ENCODE measurements at regions not wholly inside any gene's neighbourhood (a gene's known extent, or its start where the extent isn't known, plus 50 kb on each side); places are given as distances from the start of the nearest gene placed in this dataset.

- TF ChIP-seq, protein P1, sequence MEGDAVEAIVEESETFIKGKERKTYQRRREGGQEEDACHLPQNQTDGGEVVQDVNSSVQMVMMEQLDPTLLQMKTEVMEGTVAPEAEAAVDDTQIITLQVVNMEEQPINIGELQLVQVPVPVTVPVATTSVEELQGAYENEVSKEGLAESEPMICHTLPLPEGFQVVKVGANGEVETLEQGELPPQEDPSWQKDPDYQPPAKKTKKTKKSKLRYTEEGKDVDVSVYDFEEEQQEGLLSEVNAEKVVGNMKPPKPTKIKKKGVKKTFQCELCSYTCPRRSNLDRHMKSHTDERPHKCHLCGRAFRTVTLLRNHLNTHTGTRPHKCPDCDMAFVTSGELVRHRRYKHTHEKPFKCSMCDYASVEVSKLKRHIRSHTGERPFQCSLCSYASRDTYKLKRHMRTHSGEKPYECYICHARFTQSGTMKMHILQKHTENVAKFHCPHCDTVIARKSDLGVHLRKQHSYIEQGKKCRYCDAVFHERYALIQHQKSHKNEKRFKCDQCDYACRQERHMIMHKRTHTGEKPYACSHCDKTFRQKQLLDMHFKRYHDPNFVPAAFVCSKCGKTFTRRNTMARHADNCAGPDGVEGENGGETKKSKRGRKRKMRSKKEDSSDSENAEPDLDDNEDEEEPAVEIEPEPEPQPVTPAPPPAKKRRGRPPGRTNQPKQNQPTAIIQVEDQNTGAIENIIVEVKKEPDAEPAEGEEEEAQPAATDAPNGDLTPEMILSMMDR (IDR thresholded peaks at IDR 0.05; ENCODE audit: control extremely low read depth, extremely low read depth) = no peak
- Histone ChIP-seq H3K27ac (ENCODE audit: low read depth in 1 of 2, low read length in 1 of 2) (no peak overlapping the region), H3K9me3 (ENCODE audit: control insufficient read depth in 4 of 4, insufficient read depth in 3 of 4, low read length in 3 of 4) (no peaks in the 10 kb centered on the region), H3K27me3 (ENCODE audit: control insufficient read depth in 3 of 3, insufficient read depth in 3 of 3, low read length in 2 of 3) (no peaks in the 10 kb centered on the region), H3K4me3 (no peak overlapping the region), H3K9ac (ENCODE audit: insufficient read depth in 1 of 2, low read length in 2 of 2) (no peak overlapping the region), H3K36me3 (ENCODE audit: control insufficient read depth in 4 of 4, insufficient read depth in 4 of 4, low read length in 4 of 4) (no peaks in the 10 kb centered on the region), H3K4me1 (ENCODE audit: control insufficient read depth in 5 of 5, insufficient read depth in 5 of 5, low read length in 5 of 5) (peaks cover 0 to 9% (median 0%) of the 10 kb centered on the region in 5 donors)
- DNase-seq (no peak), ATAC-seq (ENCODE audit: insufficient read depth, low FRiP score) (no peak)
- WGBS, 2 donors = 88 to 100% methylated on average over 1 of the region's 1 CpG
Observed at GRCh38 chr6:146893690-146894089, 294.9 kb downstream of the ADGB start.

DNA sequence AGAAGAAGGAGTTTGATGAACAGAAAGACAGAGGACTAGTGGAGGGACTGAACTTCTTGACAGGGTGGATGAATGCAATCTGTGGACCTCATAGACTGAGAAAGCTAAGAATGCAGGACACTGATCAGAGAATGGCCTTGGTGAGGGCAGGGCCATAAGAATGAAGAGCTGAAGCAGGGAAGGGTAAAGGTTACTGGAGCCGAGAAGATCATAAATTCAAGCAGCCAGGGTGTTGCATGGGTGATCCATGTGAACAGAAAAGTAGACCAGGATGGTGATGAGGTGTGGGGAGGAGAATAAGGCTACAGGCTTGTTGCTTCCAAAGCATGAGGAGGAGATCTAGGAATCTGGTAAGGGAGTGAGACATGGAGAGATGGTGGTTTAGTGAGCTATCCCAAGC lies 295.9 kb downstream of the ADGB start:
- WGBS, 2 donors = 94 to 100% methylated on average over 1 of the region's 1 CpG
- Histone ChIP-seq H3K9ac (ENCODE audit: insufficient read depth in 1 of 2, low read length in 2 of 2) (no peak overlapping the region), H3K9me3 (ENCODE audit: control insufficient read depth in 4 of 4, insufficient read depth in 3 of 4, low read length in 3 of 4) (no peaks in the 10 kb centered on the region), H3K4me1 (ENCODE audit: control insufficient read depth in 5 of 5, insufficient read depth in 5 of 5, low read length in 5 of 5) (peaks cover 0 to 9% (median 0%) of the 10 kb centered on the region in 5 donors), H3K36me3 (ENCODE audit: control insufficient read depth in 4 of 4, insufficient read depth in 4 of 4, low read length in 4 of 4) (no peaks in the 10 kb centered on the region), H3K4me3 (no peak overlapping the region), H3K27ac (ENCODE audit: low read depth in 1 of 2, low read length in 1 of 2) (no peak overlapping the region), H3K27me3 (ENCODE audit: control insufficient read depth in 3 of 3, insufficient read depth in 3 of 3, low read length in 2 of 3) (no peaks in the 10 kb centered on the region)
- ATAC-seq (ENCODE audit: insufficient read depth, low FRiP score) = no peak
- TF ChIP-seq, protein P1 (IDR thresholded peaks at IDR 0.05; ENCODE audit: control extremely low read depth, extremely low read depth) = no peak
- DNase-seq = no peak

- no peaks in the 10 kb centered on the region for H3K27me3 ChIP-seq (ENCODE audit: control insufficient read depth in 3 of 3, insufficient read depth in 3 of 3, low read length in 2 of 3)
- no peak for ATAC-seq (ENCODE audit: insufficient read depth, low FRiP score)
- WGBS, 2 donors = 85 to 92% methylated on average over 9 of the region's 9 CpGs
Observed at GRCh38 chr6:146895101-146895771, 296.5 kb downstream of the ADGB start.

More at GRCh38 chr6:146895101-146895771, 296.5 kb downstream of the ADGB start:
- H3K36me3 ChIP-seq (ENCODE audit: control insufficient read depth in 4 of 4, insufficient read depth in 4 of 4, low read length in 4 of 4) = no peaks in the 10 kb centered on the region
- no peak overlapping the region for H3K9ac ChIP-seq (ENCODE audit: insufficient read depth in 1 of 2, low read length in 2 of 2)
- no peak for DNase-seq
- TF ChIP-seq, protein P1 (IDR thresholded peaks at IDR 0.05; ENCODE audit: control extremely low read depth, extremely low read depth) = no peak
- H3K4me3 ChIP-seq = no peak overlapping the region
- no peak overlapping the region for H3K27ac ChIP-seq (ENCODE audit: low read depth in 1 of 2, low read length in 1 of 2)
- no peaks in the 10 kb centered on the region for H3K9me3 ChIP-seq (ENCODE audit: control insufficient read depth in 4 of 4, insufficient read depth in 3 of 4, low read length in 3 of 4)
- peaks cover 0 to 9% (median 0%) of the 10 kb centered on the region in 5 donors for H3K4me1 ChIP-seq (ENCODE audit: control insufficient read depth in 5 of 5, insufficient read depth in 5 of 5, low read length in 5 of 5)

All from lung (tissue), 11 donors.